H9 (cell line): ENCODE measurements at regions not wholly inside any gene's neighbourhood (a gene's known extent, or its start where the extent isn't known, plus 50 kb on each side); places are given as distances from the start of the nearest gene placed in this dataset.

Source experiments
- DNase-seq: peaks from one replicate; pipeline ENCODE4 v3.0.0-alpha.2; 2017
- H2AFZ ChIP-seq: one replicate; pipeline ENCODE4 v1.6.1; 2013; ENCODE audit warnings: mild to moderate bottlenecking, low read length, control low read depth, moderate library complexity
- H2AK5ac ChIP-seq: 2 replicates; pipeline ENCODE4 v1.6.1; 2013; ENCODE audit warnings: low read length, control low read depth, mixed read lengths; ENCODE audit not compliant: insufficient read length
- H2BK120ac ChIP-seq: one replicate; pipeline ENCODE4 v1.6.1; 2013; ENCODE audit warnings: low read depth, mild to moderate bottlenecking, low read length, control low read depth, inconsistent platforms; ENCODE audit not compliant: poor library complexity, severe bottlenecking
- H2BK12ac ChIP-seq: 2 replicates; pipeline ENCODE4 v1.6.1; 2013; ENCODE audit warnings: low read length, control low read depth, mixed read lengths, low read depth; ENCODE audit not compliant: insufficient read length
- H2BK15ac ChIP-seq: 2 replicates; pipeline ENCODE4 v1.6.1; 2013; ENCODE audit warnings: low read depth, low read length, control low read depth
- H2BK20ac ChIP-seq: one replicate; pipeline ENCODE4 v1.6.1; 2013; ENCODE audit warnings: low read depth, mild to moderate bottlenecking, low read length, control low read depth, inconsistent platforms; ENCODE audit not compliant: poor library complexity, severe bottlenecking
- H2BK5ac ChIP-seq: 2 replicates; pipeline ENCODE4 v1.6.1; 2013; ENCODE audit warnings: low read length, control low read depth, mixed read lengths; ENCODE audit not compliant: insufficient read length
- H3K14ac ChIP-seq: 2 replicates; pipeline ENCODE4 v1.6.1; 2013; ENCODE audit warnings: low read length, control low read depth; ENCODE audit not compliant: insufficient read depth
- H3K18ac ChIP-seq: 2 replicates; pipeline ENCODE4 v1.6.1; 2013; ENCODE audit warnings: low read depth, mild to moderate bottlenecking, mixed read lengths, low read length, control low read depth; ENCODE audit not compliant: insufficient read length
- H3K23ac ChIP-seq: 2 replicates; pipeline ENCODE4 v1.6.1; 2013; ENCODE audit warnings: low read length, control low read depth, mixed read lengths, low read depth; ENCODE audit not compliant: insufficient read length
- H3K23me2 ChIP-seq: 2 replicates; pipeline ENCODE4 v1.6.1; 2013; ENCODE audit warnings: low read depth, mild to moderate bottlenecking, mixed read lengths, low read length, control low read depth; ENCODE audit not compliant: insufficient read length, poor library complexity, severe bottlenecking
- H3K27ac ChIP-seq: 2 replicates; pipeline ENCODE4 v1.5.1; 2013; ENCODE audit warnings: low read length, control low read depth, mixed read lengths, low read depth; ENCODE audit not compliant: insufficient read length
- H3K27me3 ChIP-seq: 2 replicates; pipeline ENCODE4 v1.6.1; 2013; ENCODE audit warnings: low read length, control low read depth, inconsistent platforms; ENCODE audit not compliant: insufficient read depth
- H3K4ac ChIP-seq: 2 replicates; pipeline ENCODE4 v1.6.1; 2013; ENCODE audit warnings: low read depth, mild to moderate bottlenecking, control low read depth, inconsistent platforms, low read length, moderate library complexity
- H3K4me1 ChIP-seq: 2 replicates; pipeline ENCODE4 v1.6.1; 2013; ENCODE audit warnings: low read length, control low read depth, inconsistent platforms; ENCODE audit not compliant: insufficient read depth
- H3K4me2 ChIP-seq: 2 replicates; pipeline ENCODE4 v1.6.1; 2013; ENCODE audit warnings: low read length, control low read depth, mixed read lengths; ENCODE audit not compliant: insufficient read length, insufficient read depth
- H3K56ac ChIP-seq: 2 replicates; pipeline ENCODE4 v1.6.1; 2013; ENCODE audit warnings: low read depth, mild to moderate bottlenecking, mixed read lengths, low read length, control low read depth; ENCODE audit not compliant: insufficient read length
- H3K79me1 ChIP-seq: 2 replicates; pipeline ENCODE4 v1.6.1; 2013; ENCODE audit warnings: low read depth, mild to moderate bottlenecking, moderate library complexity, low read length, control low read depth, inconsistent platforms; ENCODE audit not compliant: insufficient read depth, poor library complexity, severe bottlenecking
- H3K79me2 ChIP-seq: 2 replicates; pipeline ENCODE4 v1.6.1; 2013; ENCODE audit warnings: low read length, control low read depth, inconsistent platforms; ENCODE audit not compliant: insufficient read depth
- H3K9ac ChIP-seq: 2 replicates; pipeline ENCODE4 v1.6.1; 2013; ENCODE audit warnings: low read length, control low read depth, mixed read lengths; ENCODE audit not compliant: insufficient read length; ENCODE audit errors: extremely low read depth
- H3K9me3 ChIP-seq: one replicate; pipeline ENCODE4 v1.6.1; 2013; ENCODE audit warnings: low read depth, low read length, inconsistent platforms; ENCODE audit not compliant: control insufficient read depth
- H3T11ph ChIP-seq: one replicate; pipeline ENCODE4 v1.6.1; 2013; ENCODE audit warnings: mild to moderate bottlenecking, low read length, control low read depth, inconsistent platforms
- H4K20me1 ChIP-seq: one replicate; pipeline ENCODE4 v1.6.1; 2013; ENCODE audit not compliant: control insufficient read depth, insufficient read length, insufficient read depth
- H4K5ac ChIP-seq: 2 replicates; pipeline ENCODE4 v1.6.1; 2013; ENCODE audit warnings: low read depth, mild to moderate bottlenecking, mixed read lengths, low read length, control low read depth; ENCODE audit not compliant: insufficient read length
- H4K8ac ChIP-seq: replicated peaks from 2 replicates; pipeline ENCODE4 v1.6.1; 2013; ENCODE audit warnings: low read length, control low read depth, mixed read lengths, low read depth; ENCODE audit not compliant: insufficient read length
- H4K91ac ChIP-seq: 2 replicates; pipeline ENCODE4 v1.6.1; 2013; ENCODE audit warnings: low read depth, mild to moderate bottlenecking, moderate library complexity, mixed read lengths, low read length, control low read depth; ENCODE audit not compliant: insufficient read length
- H3K27ac Mint-ChIP-seq, 3 experiments: 2 replicates in 2 of 3; 3 replicates in 1 of 3; pipeline ENCODE4 v1.8.0; 2020 to 2021; ENCODE audit warnings: mixed read lengths in 3 of 3, mild to moderate bottlenecking in 1 of 3, moderate library complexity in 1 of 3
- H3K27me3 Mint-ChIP-seq: 2 replicates; pipeline ENCODE4 v1.8.0; 2021; ENCODE audit warnings: low read depth, mild to moderate bottlenecking, moderate library complexity, mixed read lengths
- H3K36me3 Mint-ChIP-seq, 3 experiments: 2 replicates in 2 of 3; 3 replicates in 1 of 3; pipeline ENCODE4 v1.8.0; 2020 to 2021; ENCODE audit warnings: low read depth in 3 of 3, mixed read lengths in 3 of 3; ENCODE audit not compliant: insufficient read depth in 1 of 3
- H3K4me1 Mint-ChIP-seq, 2 experiments: 2 replicates each; pipeline ENCODE4 v1.8.0; 2020; ENCODE audit warnings: mixed read lengths in 2 of 2
- H3K4me3 Mint-ChIP-seq, 2 experiments: 2 replicates in 1 of 2; 3 replicates in 1 of 2; pipeline ENCODE4 v1.8.0; 2020 to 2021; ENCODE audit warnings: mild to moderate bottlenecking in 2 of 2, mixed read lengths in 2 of 2, moderate library complexity in 1 of 2
- H3K9me3 Mint-ChIP-seq, 2 experiments: 2 replicates in 1 of 2; 3 replicates in 1 of 2; pipeline ENCODE4 v1.8.0; 2020; ENCODE audit warnings: mild to moderate bottlenecking in 2 of 2, mixed read lengths in 2 of 2, moderate library complexity in 1 of 2
- CTCF ChIP-seq: fragments of 200-600 bp; sonication (generic); conservative IDR thresholded peaks from 3 replicates; pipeline ENCODE4 v1.8.0; 2021; ENCODE audit warnings: antibody characterized with exemption, mild to moderate bottlenecking
- WGBS: extraction: QIAGEN DNeasy Blood & Tissue Kit; methylation state at CpG from one replicate; pipeline ENCODE4 v1.1.7; 2013; ENCODE audit warnings: missing lambda C conversion rate, low lambda C conversion rate, mixed read lengths; ENCODE audit not compliant: insufficient read length; ENCODE audit errors: extremely low coverage; 5-methylcytosine and 5-hydroxymethylcytosine counted together

- Histone ChIP-seq H2BK5ac (no peak overlapping the region), H3K27me3 (no peaks in the 10 kb centered on the region), H3K9ac (no peak overlapping the region), H3K4ac (no peak overlapping the region), H3K79me1 (no peaks in the 10 kb centered on the region), H3K79me2 (no peaks in the 10 kb centered on the region), H4K8ac (no peak overlapping the region), H2BK120ac (no peak overlapping the region), H3K4me1 (no peaks in the 10 kb centered on the region), H3K56ac (no peak overlapping the region), H3K23me2 (no peaks in the 10 kb centered on the region), H3K9me3 (no peaks in the 10 kb centered on the region), H3K14ac (no peak overlapping the region), H3T11ph (no peak overlapping the region), H4K91ac (no peak overlapping the region), H3K4me2 (no peak overlapping the region), H3K23ac (no peak overlapping the region), H2AFZ (no peak overlapping the region), H2BK12ac (no peak overlapping the region), H2BK20ac (no peak overlapping the region), H4K5ac (no peak overlapping the region), H4K20me1 (no peaks in the 10 kb centered on the region), H2BK15ac (no peak overlapping the region), H3K18ac (no peak overlapping the region), H2AK5ac (no peak overlapping the region), H3K27ac (no peak overlapping the region)
- H3K27me3 Mint-ChIP-seq: no peaks in the 10 kb centered on the region
- H3K36me3 Mint-ChIP-seq: peaks cover 3 to 19% (median 9%) of the 10 kb centered on the region in 3 experiments; a peak in 6 of 7 replicates
- no peak overlapping the region for H3K27ac Mint-ChIP-seq
- H3K9me3 Mint-ChIP-seq: peaks cover 17 to 23% of the 10 kb centered on the region in 2 experiments
- DNase-seq: no peak
- no peak for TF ChIP-seq CTCF
- peaks cover 2% of the 10 kb centered on the region in 2 experiments; a peak in 1 of 4 replicates for H3K4me1 Mint-ChIP-seq
- H3K4me3 Mint-ChIP-seq: no peak overlapping the region
- 100% methylated on average over 1 of the region's 4 CpGs for WGBS
These were observed 174.1 kb downstream of the LRATD1 start for GRCh38 chr2:14806613-14807012.
